Panc1 (cell line): ENCODE measurements at regions not wholly inside any gene's neighbourhood (a gene's known extent, or its start where the extent isn't known, plus 50 kb on each side); places are given as distances from the start of the nearest gene placed in this dataset.

Experiments
- ATAC-seq: fragments of 200-7000 bp; cut with Tn5 transposase; 2 replicates; pipeline ENCODE4 v1.9.1; 2020; ENCODE audit warnings: mild to moderate bottlenecking, moderate library complexity
- BruUV-seq: library from RNA; stranded (reverse); fragments of 400-500 nt; replicated peaks from 2 replicates; lab custom pipeline; 2021; lab: Mats Ljungman, UMichigan
- CTCF ChIA-PET: fragments of 300-600 bp; sonication (Branson Sonifier 250); formaldehyde crosslinking; loops from one replicate; lab custom pipeline; 2022; ENCODE audit warnings: antibody characterized with exemption; lab: Charles Lee
- POLR2A ChIA-PET: fragments of 300-600 bp; sonication (Branson Sonifier 250); formaldehyde crosslinking; loops from one replicate; lab custom pipeline; 2022; ENCODE audit warnings: antibody characterized with exemption; lab: Charles Lee
- DNase-seq: peaks from one replicate; pipeline ENCODE4 v3.0.0-alpha.2; 2010; ENCODE audit warnings: low read depth, low spot score
- H3K27ac ChIP-seq: 2 replicates; pipeline ENCODE4 v1.5.1; 2011; ENCODE audit warnings: mild to moderate bottlenecking, low read length, inconsistent platforms
- H3K27me3 ChIP-seq: fragments of 200-500 bp; sonication (Bioruptor generic); 2 replicates; pipeline ENCODE4 v1.6.0; 2014; ENCODE audit warnings: low read length, inconsistent platforms; ENCODE audit not compliant: control insufficient read depth, insufficient read depth
- H3K36me3 ChIP-seq: fragments of 200-500 bp; sonication (Bioruptor generic); 2 replicates; pipeline ENCODE4 v1.5.1; 2014; ENCODE audit warnings: inconsistent platforms, mild to moderate bottlenecking, low read length, moderate library complexity; ENCODE audit not compliant: control insufficient read depth, insufficient read depth
- H3K4me1 ChIP-seq: 2 replicates; pipeline ENCODE4 v1.5.1; 2011; ENCODE audit warnings: inconsistent platforms, mild to moderate bottlenecking, low read length, moderate library complexity; ENCODE audit not compliant: control insufficient read depth, insufficient read depth
- H3K4me3 ChIP-seq, 2 experiments: 2 replicates each; pipeline ENCODE4 v1.5.1; 2011 to 2012; ENCODE audit warnings: low read depth in 2 of 2, low read length in 2 of 2, mild to moderate bottlenecking in 2 of 2, inconsistent platforms in 1 of 2, moderate library complexity in 1 of 2
- H3K9me3 ChIP-seq: fragments of 200-500 bp; sonication (Bioruptor generic); 2 replicates; pipeline ENCODE4 v1.5.1; 2014; ENCODE audit warnings: low read depth, mild to moderate bottlenecking, inconsistent platforms, low read length, moderate library complexity; ENCODE audit not compliant: control insufficient read depth, insufficient read depth
- POLR2AphosphoS5 ChIP-seq: IDR thresholded peaks from 2 replicates; pipeline ENCODE4 v1.6.1; 2012; ENCODE audit warnings: mild to moderate bottlenecking, low read depth, low read length, moderate library complexity
- REST ChIP-seq, 2 experiments: IDR thresholded peaks; 2 replicates each; pipeline ENCODE4 v1.6.1; 2011 to 2012; ENCODE audit warnings: low read depth in 2 of 2, control low read depth in 1 of 2, low read length in 1 of 2, mild to moderate bottlenecking in 1 of 2, moderate library complexity in 1 of 2; ENCODE audit not compliant: insufficient read depth in 1 of 2
- SIN3A ChIP-seq: IDR thresholded peaks from 2 replicates; pipeline ENCODE4 v1.6.1; 2012; ENCODE audit warnings: low read depth, mild to moderate bottlenecking, low read length, moderate library complexity, borderline replicate concordance; ENCODE audit not compliant: insufficient read depth
- TCF7L2 ChIP-seq: IDR thresholded peaks from 2 replicates; pipeline ENCODE4 v1.6.1; 2011; ENCODE audit warnings: mild to moderate bottlenecking, low read depth, low read length, inconsistent platforms
- in situ Hi-C: cut with HindIII; loops from 2 replicates; pipeline ENCODE4 v1.10.0; 2016; ENCODE audit warnings: low sequenced_read_pairs, low pct_unique_long_range_greater_than_20kb
- intact Hi-C: fragments of 100-400 bp; cut with micrococcal nuclease; formaldehyde crosslinking; loops from one replicate; pipeline ENCODE4 v1.10.0; 2022; ENCODE audit not compliant: unreplicated experiment
- TF ChIP-seq, protein P1 (sequence below): fragments of 450-650 bp; IDR thresholded peaks from 2 replicates; pipeline ENCODE4 v1.5.1; 2017; ENCODE audit warnings: mild to moderate bottlenecking

- no peaks in the 10 kb centered on the region for H3K27me3 ChIP-seq
- H3K27ac ChIP-seq = no peak overlapping the region
- ATAC-seq (no peak), DNase-seq (no peak)
- POLR2A ChIA-PET = no interaction called here
- H3K9me3 ChIP-seq = no peaks in the 10 kb centered on the region
- in situ Hi-C loops = no loop called here
- H3K4me3 ChIP-seq = no peak overlapping the region
- no peak for TF ChIP-seq SIN3A
- TF ChIP-seq POLR2AphosphoS5 = no peak
- TF ChIP-seq, protein P1, sequence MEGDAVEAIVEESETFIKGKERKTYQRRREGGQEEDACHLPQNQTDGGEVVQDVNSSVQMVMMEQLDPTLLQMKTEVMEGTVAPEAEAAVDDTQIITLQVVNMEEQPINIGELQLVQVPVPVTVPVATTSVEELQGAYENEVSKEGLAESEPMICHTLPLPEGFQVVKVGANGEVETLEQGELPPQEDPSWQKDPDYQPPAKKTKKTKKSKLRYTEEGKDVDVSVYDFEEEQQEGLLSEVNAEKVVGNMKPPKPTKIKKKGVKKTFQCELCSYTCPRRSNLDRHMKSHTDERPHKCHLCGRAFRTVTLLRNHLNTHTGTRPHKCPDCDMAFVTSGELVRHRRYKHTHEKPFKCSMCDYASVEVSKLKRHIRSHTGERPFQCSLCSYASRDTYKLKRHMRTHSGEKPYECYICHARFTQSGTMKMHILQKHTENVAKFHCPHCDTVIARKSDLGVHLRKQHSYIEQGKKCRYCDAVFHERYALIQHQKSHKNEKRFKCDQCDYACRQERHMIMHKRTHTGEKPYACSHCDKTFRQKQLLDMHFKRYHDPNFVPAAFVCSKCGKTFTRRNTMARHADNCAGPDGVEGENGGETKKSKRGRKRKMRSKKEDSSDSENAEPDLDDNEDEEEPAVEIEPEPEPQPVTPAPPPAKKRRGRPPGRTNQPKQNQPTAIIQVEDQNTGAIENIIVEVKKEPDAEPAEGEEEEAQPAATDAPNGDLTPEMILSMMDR = no peak
- no peak for TF ChIP-seq REST (IDR thresholded peaks at IDR 0.05; ENCODE audit: insufficient read depth in 1 of 2, low read depth in 2 of 2, low read length in 1 of 2)
- no peak for TF ChIP-seq TCF7L2
- intact Hi-C loops = no loop called here
- no peaks in the 10 kb centered on the region for H3K4me1 ChIP-seq
- H3K36me3 ChIP-seq = no peaks in the 10 kb centered on the region
- CTCF ChIA-PET = no interaction called here
- BruUV-seq = no TSS peak
These were observed 199.3 kb upstream of the GOLIM4 start for GRCh38 chr3:168295027-168295426.

DNA sequence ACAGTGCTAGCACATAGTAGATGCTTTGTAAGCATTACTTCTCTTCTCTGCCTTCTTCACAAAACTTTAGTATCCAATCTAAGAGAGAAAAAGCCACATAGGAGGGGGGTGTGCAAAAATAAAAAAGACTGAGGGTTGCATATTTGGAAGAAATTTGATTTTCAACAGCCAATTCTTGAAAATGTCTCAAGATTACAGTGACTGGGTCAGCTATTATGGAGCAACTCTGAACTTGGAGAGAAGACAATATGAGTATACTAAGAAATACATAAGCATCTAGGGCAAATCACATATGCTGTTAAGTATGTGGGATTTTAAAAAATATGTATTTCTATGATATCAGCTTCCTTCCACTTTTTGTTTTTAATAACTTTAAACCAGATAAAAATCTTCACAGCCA is 196.6 kb upstream of the GOLIM4 start:
- Histone ChIP-seq H3K27ac (no peak overlapping the region), H3K36me3 (no peaks in the 10 kb centered on the region), H3K4me3 (no peak overlapping the region), H3K4me1 (no peaks in the 10 kb centered on the region), H3K9me3 (no peaks in the 10 kb centered on the region), H3K27me3 (no peaks in the 10 kb centered on the region; the same call in 1 of the 2 replicates)
- no peak for ATAC-seq
- BruUV-seq = no TSS peak
- DNase-seq = no peak
- in situ Hi-C loops = no loop called here
- TF ChIP-seq, protein P1 = no peak
- TF ChIP-seq SIN3A (no peak), TCF7L2 (no peak), REST (IDR thresholded peaks at IDR 0.05; ENCODE audit: insufficient read depth in 1 of 2, low read depth in 2 of 2, low read length in 1 of 2) (no peak), POLR2AphosphoS5 (no peak)
- POLR2A ChIA-PET = no interaction called here
- intact Hi-C loops = no loop called here
- CTCF ChIA-PET = no interaction called here
